ENCODE measurements at regions not wholly inside any gene's neighbourhood (a gene's known extent, or its start where the extent isn't known, plus 50 kb on each side); places are given as distances from the start of the nearest gene placed in this dataset.
"Not testable (repeated sequence)": the region's sequence is repeated elsewhere in the genome, so short reads cannot be mapped to it uniquely, and the experiment has no call there.

DNA sequence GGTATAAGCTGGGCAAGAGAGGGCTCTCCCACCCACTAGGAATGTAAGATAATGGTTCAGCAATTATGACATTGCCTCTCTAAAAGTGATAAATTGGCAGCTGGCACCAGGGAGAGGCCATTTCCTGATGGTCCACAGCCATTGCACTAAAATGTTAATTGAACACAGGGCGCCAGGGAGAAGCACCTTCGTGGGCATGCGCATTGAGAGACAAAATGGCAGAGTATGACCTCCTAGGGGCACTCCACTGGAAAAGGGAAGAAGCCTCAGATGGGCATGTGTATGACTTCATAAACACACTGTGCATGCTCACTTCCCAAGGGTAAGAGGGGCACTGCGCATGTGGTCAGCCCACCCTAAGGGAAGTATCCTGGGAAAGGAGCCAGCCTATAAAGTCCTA lies 419.2 kb downstream of the AGTPBP1 start:
- no peak for DNase-seq

DNA sequence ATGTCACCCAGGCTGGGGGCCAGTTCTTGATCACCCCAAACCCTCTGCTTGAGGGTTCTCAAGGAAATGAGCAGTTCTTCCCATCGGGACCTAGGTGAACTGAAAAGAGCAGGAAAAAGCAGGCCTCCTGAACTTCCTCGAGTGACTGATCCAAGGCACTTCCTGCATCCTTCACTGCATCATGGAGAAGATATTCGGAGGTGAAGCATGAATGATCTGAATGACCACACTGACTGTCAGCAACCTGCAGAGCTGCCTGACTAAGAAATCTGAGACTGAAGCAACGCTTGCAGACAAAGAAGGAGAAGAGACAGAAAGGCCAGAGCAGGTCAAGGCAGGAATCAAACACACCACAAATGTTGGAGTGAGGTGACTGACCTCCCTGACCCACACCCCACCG lies 420.2 kb downstream of the AGTPBP1 start:
- no peak for DNase-seq

DNA sequence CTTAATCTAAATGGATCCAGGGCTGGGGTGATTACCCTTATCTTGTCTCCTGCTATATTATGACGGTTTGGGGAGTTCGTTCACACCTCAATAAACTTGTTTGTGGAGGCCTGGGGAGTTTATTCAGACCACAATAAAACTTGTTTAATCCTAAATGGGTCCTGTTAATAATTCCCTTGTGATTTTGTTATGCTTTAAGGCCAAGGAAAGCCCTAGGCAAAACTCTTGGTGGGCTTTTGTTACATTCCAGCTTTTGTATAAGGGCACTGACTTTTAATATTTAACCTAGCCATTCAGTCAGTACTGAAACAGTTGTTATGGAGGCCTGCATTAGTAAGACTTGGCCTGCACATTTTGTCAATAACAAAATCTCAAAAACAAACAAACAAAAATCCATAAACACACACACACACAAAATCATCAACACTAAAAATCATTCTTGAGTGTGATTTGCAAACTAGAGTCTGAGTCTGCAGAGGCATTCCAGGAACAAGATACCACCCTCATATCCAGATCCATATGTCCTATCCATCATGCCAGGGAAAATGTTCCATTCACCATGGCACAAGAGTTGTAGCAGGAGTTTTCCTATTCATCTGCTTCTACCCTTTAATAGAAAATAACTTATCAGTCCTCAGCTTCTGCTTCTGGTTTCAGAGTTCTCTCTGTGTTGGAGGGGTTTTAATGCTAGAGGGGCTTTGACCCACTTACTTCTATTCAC lies 421.7 kb downstream of the AGTPBP1 start:
- DNase-seq: no peak

DNA sequence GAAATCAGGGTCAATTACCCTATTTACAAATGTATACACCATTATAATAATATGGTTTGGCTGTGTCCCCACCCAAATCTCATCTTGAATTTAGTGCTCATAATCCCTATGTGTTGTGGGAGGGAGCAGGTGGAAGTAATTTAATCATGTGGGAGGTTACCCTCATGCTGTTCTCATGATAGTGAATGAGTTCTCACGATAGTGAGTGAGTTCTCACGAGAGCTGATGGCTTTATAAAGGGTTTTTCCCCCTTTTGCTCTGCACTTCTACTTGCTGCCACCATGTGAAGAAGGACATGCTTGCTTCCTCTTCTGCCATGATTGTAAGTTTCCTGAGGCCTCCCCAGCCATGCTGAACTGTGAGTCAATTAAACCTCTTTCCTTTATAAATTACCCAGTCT lies 426.2 kb downstream of the AGTPBP1 start:
- DNase-seq: not testable (repeated sequence)

DNA sequence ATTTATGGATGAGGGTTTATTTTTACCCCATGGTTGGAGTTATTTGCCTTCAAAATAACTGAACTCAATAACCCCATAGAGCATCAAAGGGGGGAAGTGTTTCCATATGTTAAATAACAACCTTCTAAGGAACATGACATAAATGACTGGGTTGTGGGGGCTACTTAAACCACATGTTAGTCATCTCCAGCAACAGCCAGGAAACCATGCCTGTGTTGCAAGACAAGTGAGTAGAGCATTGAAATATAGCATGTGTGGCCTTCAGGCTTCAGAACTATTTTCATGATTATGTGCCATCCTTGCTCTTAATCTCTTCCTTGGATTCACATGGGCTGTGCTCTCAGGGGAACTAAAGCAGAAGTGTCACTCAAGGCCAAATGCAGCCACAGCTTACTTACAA lies 431.2 kb downstream of the AGTPBP1 start:
- DNase-seq: no peak

GRCh38 chr9:85303757-85304134 lies 438.0 kb downstream of the AGTPBP1 start:
- no peak for DNase-seq

GRCh38 chr9:85302938-85303756 lies 438.6 kb downstream of the AGTPBP1 start:
- DNase-seq: no peak

DNA sequence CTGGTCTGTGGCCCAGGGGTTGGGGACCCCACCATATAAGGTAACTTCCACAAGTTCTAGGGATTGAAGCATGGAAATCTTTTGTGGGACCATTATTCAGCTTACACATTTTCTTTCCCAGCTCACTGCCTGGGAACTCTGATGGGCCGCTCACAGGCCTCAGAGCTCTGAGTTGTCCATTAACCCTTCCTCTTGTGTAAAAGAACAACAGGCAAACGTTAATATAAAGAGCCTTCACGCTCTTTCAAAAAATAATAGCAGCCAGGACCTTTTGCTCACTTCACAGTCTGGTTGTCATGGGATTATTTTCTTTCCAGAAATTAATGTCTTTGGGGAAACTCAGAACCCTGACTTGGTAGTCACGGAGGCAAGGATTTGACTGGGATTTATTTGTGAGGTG lies 443.3 kb downstream of the AGTPBP1 start:
- no peak for DNase-seq

DNA sequence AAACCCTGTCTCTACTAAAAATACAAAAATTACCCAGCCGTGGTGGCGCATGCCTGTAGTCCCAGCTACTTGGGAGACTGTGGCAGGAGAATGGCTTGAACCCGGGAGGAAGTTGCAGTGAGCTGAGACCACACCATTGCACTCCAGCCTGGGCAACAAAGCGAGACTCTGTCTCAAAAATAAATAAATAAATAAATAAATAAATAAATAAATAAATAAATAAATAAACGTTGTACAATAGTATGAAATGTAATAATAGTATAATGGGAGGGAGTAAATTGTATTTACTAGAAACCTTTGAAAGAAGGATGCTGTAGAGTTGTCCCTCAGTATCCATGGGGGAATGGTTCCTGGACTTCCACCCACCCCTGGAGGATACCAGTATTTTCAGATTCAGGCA lies 446.5 kb downstream of the AGTPBP1 start:
- DNase-seq: not testable (repeated sequence)

DNA sequence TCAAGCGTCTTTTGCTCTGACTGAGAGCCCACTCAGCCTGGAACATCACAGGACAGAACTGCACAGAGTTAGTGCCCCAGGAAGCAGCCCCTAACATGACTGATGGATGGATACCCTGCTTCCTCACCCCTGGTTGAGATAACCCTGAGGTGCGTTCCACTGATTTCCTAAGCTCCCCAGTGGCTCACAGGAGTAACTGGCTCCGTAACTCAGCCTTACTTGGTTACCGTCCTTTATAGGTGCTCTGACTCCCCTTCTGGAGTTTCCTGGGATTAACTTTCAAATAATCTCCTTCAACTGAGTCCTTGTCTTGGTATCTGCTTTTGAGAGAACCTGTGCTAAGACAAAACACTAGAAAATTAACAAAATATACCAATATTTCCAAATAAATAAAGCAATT lies 449.5 kb downstream of the AGTPBP1 start:
- DNase-seq: no peak

DNA sequence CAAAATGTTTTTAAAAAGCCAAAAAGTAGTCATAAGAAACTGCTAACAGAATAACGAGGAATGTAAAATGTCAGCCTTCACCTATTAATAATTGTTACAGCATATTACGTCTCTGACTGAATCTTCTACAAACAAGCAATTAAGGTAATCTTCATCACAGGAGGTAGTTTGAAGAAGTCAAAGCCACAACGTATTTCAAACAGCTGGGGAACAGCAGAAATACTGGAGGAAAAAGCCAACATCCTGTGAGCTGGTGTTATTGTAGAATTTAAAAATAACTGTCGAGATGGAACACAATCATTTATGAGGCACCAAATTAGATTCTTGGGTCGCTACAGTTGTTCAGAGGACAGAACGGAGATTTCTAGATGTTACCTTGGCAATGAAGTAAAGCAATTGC lies 450.5 kb downstream of the AGTPBP1 start:
- DNase-seq: no peak

GRCh38 chr9:85290019-85290418 lies 451.7 kb downstream of the AGTPBP1 start:
- DNase-seq: peak in 1 of 2 experiments; percentile 25

DNA sequence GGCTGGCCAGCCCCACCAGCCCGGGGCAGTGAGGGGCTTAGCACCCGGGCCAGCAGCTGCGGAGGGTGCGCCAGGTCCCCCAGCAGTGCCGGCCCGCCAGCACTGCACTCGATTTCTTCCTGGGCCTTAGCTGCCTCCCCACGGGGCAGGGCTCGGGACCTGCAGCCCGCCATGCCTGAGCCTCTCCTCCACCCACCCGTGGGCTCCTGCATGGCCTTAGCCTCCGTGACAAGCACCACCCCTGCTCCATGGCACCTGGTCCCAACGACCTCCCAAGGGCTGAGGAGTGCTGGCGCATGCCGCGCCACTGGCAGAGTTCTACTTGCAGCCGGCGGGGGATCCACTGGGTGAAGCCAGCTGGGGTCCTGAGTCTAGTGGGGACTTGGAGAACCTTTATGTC lies 452.6 kb downstream of the AGTPBP1 start:
- no peak for DNase-seq

GRCh38 chr9:85283421-85283820 lies 458.3 kb downstream of the AGTPBP1 start:
- no peak for DNase-seq

DNA sequence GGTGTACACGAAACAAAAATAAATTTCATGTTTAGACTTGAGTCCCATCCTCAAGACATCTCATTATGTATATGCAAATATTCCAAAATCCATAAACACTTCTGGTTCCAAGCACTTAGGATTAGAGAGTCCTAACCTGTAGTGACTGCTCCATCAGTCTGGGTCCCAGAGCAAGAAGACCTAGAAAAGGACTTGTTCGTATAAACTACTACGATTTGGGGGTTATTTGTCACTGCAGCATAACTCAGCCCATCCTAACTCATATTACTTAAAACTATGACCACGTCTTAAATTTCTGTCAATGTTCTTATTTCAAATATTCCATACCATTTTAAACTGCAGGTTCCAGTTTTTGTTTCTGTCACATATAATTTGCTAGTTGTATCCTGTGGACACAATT lies 463.0 kb downstream of the AGTPBP1 start:
- DNase-seq: no peak

- DNase-seq: no peak
These were observed 465.0 kb downstream of the AGTPBP1 start for GRCh38 chr9:85276741-85277140.

GRCh38 chr9:85269811-85270210 lies 471.9 kb downstream of the AGTPBP1 start:
- DNase-seq: no peak

DNA sequence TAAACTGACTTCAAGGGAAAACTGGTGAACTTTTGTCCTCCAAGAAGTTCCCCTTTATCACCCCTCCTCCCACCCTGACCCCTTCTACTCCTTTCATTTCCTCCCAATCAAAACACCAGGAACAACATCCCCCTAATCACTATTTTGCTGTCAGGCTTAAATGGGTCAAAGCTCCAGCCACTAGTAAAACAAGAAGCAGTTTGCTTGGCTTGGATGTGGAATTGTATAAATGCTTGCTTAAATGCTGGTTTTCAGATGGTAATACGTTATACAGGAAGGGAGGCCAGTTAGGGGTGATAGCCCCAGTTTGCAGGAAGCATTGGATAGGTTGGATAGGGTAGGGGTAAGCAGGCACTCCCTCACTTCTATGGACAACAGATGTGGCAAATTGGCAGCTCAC lies 473.6 kb downstream of the AGTPBP1 start:
- no peak for DNase-seq

- no peak for DNase-seq
These were observed 477.1 kb downstream of the AGTPBP1 start for GRCh38 chr9:85264695-85265094.

GRCh38 chr9:85263288-85263687 lies 478.5 kb downstream of the AGTPBP1 start:
- DNase-seq: no peak

DNA sequence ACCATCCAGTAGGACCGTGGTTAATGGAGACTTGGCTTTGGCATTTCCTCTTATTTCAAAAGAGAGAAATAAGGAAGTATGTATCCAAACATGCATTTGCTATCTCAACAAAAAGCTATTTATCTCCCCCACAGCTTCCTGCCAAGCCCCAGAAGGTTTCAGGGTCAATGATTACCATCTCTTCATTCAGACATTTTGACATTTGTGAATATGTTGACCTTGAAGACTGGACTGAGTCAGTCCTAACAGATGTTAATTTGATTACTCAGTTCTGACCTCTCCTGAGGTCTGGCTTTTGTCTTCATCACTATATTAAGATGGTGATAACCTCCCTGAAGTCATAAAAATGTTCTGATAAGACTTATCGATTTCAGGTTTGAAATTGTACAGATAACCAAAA lies 479.4 kb downstream of the AGTPBP1 start:
- DNase-seq: no peak

- no peak for DNase-seq
These were observed 481.4 kb downstream of the AGTPBP1 start for GRCh38 chr9:85260275-85260845.

GRCh38 chr9:85258823-85259370 lies 482.9 kb downstream of the AGTPBP1 start:
- DNase-seq: peak; percentile 61 to 74

- DNase-seq: no peak
These were observed 483.5 kb downstream of the AGTPBP1 start for GRCh38 chr9:85258236-85258635.

Data from NCI-H526 (cell line).